T-helper 2 cell (primary cell): ENCODE measurements at regions not wholly inside any gene's neighbourhood (a gene's known extent, or its start where the extent isn't known, plus 50 kb on each side); places are given as distances from the start of the nearest gene placed in this dataset.

Experiments
- DNase-seq, 5 experiments: peaks; one replicate each; pipeline versions ENCODE4 v3.0.0 to v3.0.0-alpha.2; 2012 to 2022

DNA sequence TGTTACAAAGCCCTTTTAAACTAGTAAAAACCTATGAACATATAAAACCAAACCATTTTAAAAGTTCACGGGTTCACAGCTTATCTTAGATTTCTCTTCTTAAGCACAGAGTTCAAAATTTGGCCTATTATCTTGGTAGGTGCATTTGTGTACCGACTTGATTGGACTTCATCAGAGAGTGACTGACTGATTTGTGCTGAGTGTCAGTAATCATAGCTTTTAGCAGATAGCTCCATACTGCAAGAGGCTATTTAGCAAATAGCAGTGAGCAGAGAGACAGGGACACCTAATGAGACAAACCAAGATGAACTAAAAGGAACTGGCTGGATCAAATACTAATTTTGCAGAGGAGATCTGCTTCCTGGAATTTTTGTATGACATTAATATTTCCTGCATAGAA is 274.5 kb downstream of the PRR16 start:
- DNase-seq, result no peak

DNA sequence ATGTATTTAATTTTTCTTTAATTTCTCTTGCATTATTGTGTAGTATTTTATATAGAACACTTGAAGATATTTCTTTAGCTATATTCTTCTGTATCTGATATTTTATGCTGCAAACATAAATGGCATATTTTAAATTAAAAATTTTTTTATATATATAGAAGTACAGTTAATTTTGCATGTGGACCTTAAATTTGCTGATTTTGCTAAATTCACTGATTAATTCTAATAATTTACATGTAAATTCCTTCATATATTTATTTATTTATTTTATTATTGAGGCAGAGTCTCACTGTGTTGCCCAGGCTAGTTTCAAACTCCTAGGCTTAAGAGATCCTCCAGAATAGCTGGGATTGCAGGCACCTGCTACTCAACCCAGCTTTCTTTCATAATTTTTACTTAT is 276.9 kb downstream of the PRR16 start:
- DNase-seq, result no peak

DNA sequence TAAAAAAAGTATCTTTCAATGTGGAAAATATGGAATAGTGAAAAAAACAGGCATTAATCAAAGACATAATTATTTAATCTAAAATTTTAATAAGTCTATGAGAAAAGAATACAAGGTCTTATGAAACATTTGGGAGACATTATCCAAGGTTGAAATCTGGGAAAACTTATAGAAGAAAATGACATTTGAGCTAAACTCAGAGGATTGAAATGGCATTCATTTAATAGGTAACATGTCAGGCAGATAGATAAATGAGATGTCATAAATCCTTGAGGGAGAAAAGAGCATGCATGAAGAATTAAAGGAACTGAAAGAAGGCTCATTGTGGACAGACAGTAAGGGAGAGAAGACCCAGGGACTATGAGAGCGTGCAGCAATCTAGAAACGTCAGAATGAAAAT is 284.4 kb downstream of the PRR16 start:
- DNase-seq, result no peak

DNA sequence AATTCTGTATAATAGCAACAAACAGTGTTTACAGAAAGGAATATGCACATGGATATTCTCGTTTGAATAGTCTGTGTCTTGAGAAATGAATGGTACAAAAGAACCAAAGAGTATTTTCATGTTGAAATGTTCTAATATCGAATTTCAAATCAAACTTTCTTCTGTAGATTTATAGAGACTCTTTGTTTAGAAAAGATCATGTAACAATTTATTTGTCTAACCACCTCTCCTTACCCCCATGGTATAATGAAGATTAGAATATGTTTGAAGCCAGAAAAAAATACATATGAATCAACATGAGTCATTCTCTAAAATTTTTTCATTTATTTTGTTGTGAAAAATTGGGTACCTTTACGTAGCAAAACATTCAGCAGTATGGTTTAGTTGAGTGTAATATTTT is 285.6 kb downstream of the PRR16 start:
- no peak for DNase-seq

DNA sequence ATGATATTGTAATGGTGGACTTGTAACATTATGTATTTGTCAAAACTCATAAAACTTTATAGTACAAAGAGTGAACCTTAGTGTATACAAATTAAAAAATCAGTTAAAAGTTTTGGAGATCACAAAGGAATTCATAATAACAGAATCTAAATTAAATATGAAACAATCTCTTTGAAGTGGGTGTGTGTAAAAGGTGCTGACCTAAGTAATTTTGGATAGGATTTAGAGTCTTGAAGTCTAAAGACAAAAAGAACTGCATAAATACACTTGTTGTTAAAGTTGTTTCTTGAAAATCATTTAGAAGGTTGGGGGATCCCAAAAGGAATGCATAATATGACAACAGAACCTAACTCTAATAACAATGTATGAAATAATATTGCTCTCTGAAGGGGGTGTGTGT is 295.5 kb downstream of the PRR16 start:
- DNase-seq, result no peak

DNA sequence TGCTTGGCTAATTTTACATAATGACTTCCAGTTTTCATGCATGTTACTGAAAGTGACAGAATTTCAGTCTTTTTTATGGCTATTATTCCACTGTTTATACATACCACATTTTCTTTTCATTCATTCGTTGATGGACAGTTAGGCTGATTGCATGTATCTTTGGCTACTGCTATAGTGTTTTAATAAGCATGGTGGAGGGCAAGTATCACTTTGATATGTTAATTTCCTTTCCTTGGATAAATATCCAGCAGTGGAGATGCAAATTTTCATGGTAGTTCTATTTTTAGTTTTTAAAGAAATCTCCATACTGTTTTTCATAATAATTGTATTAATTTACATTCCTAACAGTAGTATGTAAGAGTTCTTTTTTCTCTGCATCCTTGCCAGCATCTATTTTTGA is 297.9 kb downstream of the PRR16 start:
- DNase-seq, result no peak

DNA sequence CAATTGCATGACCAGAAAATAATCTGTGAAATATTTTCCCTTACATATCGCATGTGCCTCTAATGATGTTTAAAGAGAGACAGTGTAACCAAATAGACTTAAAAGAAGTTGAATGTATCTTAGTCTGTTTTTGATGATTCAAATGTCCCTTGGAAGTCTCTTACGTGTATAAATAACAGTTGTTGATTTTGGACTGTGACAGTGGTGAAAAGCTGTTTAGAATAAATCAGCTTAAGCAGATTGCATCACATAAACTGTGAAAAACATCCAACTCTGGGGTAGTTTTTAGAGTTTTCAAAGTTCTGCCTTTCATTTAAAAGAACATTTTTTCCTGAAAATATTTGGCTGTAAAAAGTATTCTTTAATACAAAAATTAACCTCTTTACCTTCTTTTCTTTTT is 301.1 kb downstream of the PRR16 start:
- no peak for DNase-seq

DNA sequence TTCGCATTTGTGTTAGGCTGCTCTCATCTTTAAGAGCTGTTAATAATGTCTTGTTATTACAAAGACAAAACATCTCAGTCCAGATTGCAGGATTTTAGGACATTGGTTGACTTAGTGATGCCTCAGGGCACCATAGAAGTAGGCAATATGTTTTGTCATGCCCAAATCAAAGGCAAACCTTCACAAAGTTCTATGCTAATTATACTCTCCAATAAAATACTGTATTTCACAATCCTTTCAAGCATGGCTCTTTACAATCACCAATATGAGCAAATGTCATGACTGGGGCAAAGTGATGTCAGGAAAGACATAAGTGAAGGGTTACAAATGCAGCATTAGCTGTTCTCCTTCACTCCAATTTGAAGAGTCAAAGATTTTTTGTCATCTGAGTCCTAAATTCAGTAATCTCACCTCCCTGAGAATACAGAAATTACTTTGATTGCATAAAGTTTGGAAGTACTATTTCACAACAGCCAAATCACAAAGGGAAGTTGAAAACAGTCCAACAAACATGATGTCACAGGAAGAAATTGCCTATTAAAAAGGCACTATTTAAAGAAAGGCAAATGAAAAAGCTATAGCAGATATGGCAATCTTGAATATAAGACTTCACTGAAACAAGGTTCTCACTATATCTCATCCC is 303.2 kb downstream of the PRR16 start:
- DNase-seq, result no peak

DNA sequence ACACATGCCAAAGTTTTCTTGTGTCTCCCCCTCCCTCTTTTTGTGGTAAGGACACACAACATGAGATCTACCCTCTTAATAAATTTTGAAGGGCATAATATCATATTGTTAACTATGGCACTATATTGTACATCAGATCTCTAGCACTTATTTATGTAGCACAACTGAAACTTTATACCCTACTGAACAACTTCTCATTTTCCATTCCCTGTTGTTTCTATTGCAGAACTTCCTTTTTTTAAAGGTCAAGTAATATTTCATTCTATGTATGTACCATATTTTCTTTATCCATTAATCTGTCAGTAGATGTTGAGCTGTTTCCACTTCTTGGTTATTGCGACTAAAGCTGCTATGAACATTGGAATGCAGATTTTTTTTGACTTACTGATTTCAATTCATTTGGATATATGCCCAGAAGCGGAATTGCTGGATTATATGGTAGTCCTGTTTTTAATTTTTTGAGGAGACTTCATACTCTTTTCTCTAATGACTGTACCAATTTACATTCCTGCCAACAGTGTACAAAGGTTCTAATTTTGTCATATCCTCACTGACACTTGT is 305.3 kb downstream of the PRR16 start:
- no peak for DNase-seq

DNA sequence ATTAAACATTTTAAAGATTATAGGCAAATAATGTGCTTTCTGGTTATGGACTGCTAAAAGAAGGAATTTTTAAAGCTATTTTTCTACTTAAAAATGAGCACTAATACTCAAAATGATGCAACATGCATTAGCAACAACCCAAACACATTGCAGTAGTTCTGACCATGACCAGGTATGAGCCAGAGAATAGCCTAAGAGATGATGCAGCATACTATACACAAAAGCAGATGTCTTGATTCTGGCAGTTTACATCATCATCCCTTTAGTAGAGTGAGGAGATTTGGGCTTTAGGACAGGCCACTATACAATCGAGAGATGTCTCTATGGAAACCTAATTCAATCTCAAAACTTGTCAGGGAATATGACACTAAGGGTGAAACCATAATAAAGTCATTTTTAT is 307.1 kb downstream of the PRR16 start:
- DNase-seq, result no peak

DNA sequence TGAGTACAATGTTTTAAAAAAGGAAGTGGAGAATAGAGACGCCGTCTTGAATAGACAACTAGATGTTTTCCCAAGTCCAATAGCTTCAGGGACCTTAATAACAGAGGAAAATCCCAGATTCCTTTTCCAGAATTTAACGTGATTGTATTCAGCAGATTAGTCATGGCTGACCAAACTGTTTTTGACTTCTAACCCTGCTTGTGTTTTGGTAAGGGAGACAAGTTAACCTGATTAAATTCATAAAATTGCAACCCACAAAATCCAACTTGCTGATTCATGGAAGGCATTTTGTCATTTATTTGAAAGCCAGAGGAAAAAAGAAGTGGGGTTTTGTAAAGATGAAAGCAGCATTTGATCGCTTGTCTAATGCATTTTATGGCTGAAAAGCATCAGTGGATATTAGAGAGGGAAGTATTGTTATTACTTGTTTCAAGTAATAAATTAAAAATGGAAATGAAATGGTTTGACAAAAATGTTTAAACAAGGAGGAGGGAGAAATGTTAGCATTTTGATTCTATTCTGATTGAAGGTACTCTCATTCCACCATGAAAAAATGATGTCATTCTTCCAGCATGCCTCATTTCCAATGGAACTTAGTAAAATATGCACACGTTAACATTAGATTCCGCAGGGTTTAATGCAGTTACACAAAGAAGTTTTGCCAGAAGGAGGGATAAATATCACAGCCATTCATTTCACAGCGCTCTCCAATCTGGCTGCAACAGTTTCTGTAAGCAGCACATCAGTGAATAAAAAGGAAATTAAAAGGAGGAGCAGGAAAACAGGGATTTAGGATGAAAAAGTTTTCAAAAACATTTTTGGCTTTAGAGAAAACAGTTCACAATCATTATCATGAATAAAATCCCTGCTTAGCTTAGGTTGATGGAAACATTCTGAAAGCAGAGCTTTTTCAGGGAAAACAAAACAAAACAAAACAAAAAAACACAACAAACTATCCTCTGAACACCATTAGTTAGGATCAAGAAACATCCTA is 314.7 kb downstream of the PRR16 start:
- DNase-seq, result no peak

DNA sequence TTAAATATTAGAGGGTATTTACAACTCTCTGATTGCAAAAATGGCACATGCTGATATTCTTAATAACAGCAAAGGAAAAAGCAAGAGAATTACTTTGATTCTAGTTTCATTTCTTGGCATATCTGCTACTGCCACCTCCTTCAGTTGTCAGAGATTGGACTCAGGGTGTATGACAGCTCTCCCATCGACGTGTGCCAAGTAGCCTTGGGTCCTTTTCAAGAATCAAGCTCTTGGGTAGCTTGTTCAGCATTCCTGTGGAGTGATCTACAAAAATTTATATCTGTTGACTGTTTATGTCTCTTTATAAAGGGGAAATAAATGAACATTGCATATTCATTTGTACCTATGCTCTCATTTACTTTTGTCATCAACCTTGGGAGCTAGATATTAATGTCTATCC is 315.6 kb downstream of the PRR16 start:
- no peak for DNase-seq

DNA sequence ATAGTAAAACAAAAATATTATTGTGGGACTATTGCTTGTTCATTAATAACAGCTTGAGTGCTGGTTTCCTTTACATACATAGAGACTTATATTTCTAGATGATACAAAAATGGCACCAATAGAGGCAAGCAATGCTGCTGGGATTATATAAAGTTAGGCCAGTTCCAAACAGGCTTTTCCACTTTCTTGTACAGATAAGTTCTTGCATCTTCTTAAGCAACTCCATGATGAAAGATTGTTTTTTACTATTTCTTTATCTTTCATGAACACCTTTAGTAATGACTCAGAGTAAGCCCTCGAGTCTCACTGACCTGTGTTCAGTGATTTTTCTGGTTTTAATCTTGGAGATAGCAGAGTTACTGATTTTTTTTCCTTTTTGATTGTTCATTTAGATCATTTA is 324.4 kb downstream of the PRR16 start:
- DNase-seq, result no peak

DNA sequence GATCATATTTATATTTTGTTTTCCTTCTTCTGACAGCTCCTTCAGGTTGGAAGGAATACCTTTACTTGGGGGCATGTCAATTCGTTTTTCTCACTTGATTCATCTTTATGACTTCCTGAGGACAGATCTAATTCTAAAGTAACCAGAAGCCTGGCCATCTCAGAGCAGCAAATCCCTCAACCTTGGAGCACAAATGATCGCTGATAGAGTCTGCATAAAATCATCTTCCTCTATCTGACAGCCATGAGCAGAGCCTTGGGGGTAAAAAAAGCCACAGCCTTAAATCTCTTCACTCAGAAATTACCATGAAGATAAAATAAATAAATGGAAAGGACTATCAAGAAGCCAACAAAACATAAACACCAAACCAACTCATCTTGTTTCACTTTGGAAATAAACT is 325.8 kb downstream of the PRR16 start:
- DNase-seq, result no peak

DNA sequence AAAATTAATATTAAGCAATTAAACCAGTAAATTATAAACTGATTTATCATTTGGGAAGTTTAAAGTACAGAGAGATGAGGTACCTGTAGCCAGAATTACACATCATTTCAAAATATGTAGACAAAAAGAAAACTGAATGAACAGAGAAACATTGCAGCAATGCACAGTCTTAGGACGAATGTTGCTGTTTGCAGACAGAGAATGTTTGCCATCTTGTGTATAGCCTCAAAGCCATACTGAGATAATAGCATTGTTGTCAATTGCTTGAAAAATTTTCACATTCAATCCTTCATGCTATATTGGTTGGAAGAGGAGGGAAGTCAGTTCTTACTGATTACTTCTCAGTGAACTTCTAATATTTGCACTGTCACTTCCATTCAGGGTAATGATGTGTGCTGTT is 326.2 kb downstream of the PRR16 start:
- DNase-seq, result no peak

DNA sequence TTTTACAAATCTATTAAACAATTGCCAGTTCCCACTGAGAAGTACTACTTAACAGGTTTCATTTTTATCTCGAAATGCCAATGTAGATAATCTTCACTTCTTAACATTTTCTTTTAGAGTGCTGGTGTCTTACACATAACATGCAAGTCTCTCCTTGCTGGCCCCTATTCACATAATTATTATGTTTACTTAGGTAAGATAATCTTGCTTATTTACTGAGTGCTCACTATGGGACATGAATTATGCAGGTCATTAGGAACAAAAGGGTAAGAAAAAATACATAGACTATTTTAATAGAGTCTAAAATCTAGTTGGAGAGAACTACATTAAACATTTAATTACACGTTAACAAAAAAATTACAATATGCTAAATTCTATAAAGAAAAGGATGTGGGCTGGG is 328.4 kb downstream of the PRR16 start:
- DNase-seq, result no peak

DNA sequence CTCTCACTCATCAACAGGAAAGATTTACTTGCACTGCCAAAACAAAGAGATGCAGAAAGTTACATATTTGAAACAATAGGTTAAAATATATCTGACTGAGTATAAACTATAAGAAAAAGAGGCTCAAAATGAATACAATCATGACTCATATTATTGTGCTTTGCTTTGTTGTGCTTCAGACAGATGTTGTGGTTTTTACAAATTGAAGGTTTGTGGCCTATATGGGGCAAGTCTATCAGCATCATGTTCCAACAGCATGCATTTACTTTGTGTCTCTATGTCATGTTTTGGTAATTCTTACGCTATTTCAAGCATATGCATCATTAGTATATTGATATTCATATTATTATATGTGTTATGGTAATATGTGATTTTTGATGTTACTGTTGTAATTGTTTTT is 330.0 kb downstream of the PRR16 start:
- DNase-seq, result no peak

DNA sequence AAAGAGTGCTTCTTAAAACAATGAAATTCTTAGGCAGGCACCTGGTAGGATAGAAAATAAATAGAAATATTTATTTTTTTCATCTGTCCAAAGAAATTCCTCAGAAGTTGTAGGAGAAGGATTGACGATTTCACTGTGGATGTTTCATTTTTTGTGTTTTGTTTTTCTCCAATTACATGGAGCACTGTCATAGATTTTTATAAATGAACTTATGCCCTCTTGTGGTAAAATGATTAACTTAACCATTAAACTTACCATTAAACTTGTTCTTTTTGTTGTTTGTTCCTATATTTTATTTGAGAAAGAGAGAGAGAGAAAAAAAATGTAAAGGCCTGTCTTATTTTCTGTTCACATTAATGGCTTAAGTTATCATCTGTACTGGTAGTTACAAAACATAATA is 339.2 kb downstream of the PRR16 start:
- DNase-seq, result no peak

DNA sequence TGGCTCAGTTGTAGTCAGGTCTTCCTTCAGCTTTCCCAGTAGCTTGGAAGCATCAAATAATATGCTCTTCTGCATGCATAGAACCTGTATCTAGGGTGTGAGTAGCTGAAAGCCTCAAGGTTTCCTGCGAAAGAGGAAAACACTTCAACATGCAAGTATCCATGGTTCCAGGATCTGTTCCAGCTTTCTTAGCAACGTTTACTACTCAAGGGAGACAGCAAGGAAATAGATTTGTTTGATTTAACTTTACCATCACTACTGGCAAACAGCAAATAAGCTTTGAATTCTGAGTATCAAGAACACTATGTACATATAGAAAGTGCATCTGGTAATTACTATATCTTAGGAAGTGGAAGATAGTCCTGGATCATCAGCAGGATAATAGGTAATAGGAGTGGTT is 341.0 kb downstream of the PRR16 start:
- DNase-seq, result no peak

DNA sequence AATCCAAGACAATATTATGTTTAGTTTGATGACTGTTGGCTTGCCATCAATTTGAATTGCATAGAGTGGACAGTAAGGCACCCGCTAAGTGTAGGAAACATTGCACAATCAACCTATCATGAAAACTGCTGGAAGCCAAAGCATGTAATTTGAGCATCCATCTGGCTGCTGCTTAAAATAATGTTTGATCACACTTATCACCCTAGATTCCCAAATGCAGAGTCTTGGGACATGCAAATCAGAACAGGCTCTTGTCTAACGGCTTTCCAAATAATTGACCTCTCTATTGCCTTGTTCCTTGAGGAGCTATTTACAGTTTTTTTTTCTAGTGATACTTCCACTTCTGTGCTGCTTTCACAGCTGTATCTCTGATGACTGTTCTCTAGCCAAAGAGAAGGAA is 342.1 kb downstream of the PRR16 start:
- DNase-seq, result no peak

DNA sequence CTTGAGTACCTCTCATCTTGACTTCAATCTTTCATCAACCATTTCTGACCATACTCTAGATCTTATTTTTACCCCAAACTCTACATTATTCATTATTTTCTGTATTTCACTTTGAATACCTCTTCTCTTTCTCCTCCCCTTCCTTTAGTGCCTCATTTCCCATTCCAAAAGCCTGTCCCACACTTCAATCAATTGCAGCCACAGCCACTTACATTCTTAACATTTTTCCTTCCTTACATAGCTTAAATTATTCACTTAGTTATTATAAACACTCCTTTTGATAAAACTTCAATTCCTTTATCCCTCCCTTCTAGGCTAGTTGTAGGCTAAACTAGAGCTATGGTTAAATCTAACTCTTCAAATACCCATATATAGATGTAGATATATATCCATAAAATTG is 344.0 kb downstream of the PRR16 start:
- no peak for DNase-seq

DNA sequence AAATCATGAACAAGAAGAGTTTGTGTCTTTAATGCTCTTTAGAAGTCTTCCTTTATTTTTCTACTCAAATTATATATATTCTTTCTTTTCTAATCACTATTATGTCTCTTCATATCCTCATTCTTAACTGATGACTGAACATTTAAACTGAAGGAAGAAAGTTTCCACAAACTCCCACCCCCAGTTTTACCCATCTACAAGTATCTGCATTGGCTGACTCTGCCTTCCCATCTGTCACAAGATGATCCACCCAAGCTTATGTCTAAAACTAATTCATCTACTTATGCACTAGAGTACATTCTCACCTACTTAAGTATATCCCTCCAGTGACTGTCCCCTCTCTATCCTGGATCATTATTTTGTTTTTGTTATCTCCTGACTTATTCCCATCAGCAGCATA is 344.5 kb downstream of the PRR16 start:
- DNase-seq, result no peak

DNA sequence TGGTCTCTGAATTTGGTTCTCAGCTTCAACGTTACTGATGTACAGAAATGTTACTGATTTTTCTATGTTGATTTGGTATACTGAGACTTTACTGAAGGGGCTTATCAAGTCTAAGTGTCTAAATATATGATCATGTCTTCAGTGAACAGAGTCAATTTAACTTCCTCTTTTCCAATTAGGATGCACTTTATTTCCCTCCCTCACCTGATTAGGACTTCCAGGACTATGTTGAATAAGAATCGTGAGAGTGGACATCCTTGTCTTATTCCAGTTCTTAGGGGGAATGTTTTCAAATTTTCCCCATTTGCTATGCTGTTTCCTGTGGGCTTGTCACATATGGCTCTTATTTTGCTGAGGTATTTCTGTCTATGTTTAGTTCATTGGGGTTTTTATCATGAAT is 349.5 kb downstream of the PRR16 start:
- no peak for DNase-seq
